Breast epithelium (tissue), 3 donors: ENCODE measurements at regions not wholly inside any gene's neighbourhood (a gene's known extent, or its start where the extent isn't known, plus 50 kb on each side); places are given as distances from the start of the nearest gene placed in this dataset.

Source experiments
- CTCF ChIP-seq, 3 donors: fragments of 450-650 bp; IDR thresholded peaks; one replicate each; pipeline ENCODE4 v1.5.1; 2016 to 2017; ENCODE audit warnings: antibody characterized with exemption in 3 of 3, mild to moderate bottlenecking in 3 of 3, moderate library complexity in 3 of 3
- POLR2A ChIP-seq: fragments of 450-650 bp; IDR thresholded peaks from one replicate; pipeline ENCODE4 v1.6.1; 2016; ENCODE audit warnings: antibody characterized with exemption, mild to moderate bottlenecking, moderate library complexity
- POLR2AphosphoS5 ChIP-seq, 3 donors: sonication (generic); formaldehyde crosslinking; IDR thresholded peaks; one replicate each; pipeline ENCODE4 v1.6.1; 2017; ENCODE audit warnings: antibody characterized with exemption in 3 of 3

- TF ChIP-seq CTCF (IDR thresholded peaks at IDR 0.05) (no peak), POLR2A (no peak), POLR2AphosphoS5 (IDR thresholded peaks at IDR 0.05) (no peak)
Measured at GRCh38 chr18:33817096-33817495, 239.1 kb downstream of the ASXL3 start.
